NT2/D1 (cell line): ENCODE measurements at regions not wholly inside any gene's neighbourhood (a gene's known extent, or its start where the extent isn't known, plus 50 kb on each side); places are given as distances from the start of the nearest gene placed in this dataset.

ENCODE experiments used
- SUZ12 ChIP-seq: IDR thresholded peaks from 2 replicates; pipeline ENCODE4 v1.6.1; 2011; ENCODE audit not compliant: insufficient read length, insufficient read depth; ENCODE audit errors: extremely low read depth
- YY1 ChIP-seq: IDR thresholded peaks from 2 replicates; pipeline ENCODE4 v1.6.1; 2011; ENCODE audit not compliant: insufficient read length, insufficient read depth

DNA sequence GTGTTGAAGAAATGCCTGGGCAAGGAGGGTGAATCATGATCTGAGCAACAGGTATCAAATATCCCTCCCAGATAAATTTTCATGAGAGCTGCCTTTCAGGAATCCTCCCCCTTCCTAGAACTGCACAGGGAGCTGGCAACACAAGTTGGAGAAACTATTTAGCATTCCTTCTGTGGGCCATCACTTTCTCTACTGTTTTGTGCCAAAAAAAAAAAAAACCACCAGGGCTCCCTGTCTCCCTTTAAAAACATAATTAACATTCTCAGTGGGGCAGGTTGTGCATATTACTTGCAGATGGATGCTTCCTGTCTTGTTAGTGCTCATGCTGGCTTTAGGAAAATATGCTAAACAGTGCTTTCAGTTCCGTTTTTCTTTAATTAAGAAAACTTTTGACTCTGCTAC, 234.9 kb upstream of the LMCD1 start:
- TF ChIP-seq SUZ12 = no peak
- no peak for TF ChIP-seq YY1
